ENCODE measurements at regions not wholly inside any gene's neighbourhood (a gene's known extent, or its start where the extent isn't known, plus 50 kb on each side); places are given as distances from the start of the nearest gene placed in this dataset.

DNA sequence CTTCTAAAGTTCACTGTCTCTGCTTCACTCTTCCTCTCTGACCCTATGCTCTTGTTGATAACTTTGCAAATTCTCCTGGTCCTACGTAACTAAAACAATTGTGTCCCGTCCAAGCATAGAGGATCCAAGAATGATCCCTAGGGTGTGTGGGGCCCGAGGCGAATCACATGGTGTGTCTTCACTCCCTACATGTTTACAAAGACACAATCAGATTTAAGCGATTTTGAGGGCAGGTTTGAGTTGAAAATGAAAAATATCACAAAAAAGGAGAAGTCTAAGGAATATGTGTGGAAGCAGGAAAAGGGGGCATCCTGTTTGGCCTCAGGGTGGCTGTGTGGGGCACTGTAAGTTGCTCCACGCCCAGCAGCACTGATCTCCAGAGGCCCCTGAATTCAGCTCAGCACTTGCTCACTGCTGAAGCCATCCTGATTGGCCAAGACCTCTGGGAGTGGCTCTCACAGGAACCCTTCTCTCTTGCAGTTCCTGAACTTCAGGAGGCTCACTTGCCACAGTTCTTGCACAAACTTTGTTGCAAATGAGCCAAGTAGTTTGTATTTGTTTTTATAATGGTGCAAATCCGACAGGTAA lies 363.6 kb downstream of the ZNF521 start:
- peak overlapping the region; percentile 19 for H2AK9ac ChIP-seq (replicated peaks; ENCODE audit: low read depth, low read length, poor library complexity)
- H2BK120ac ChIP-seq (ENCODE audit: low read depth, low read length), result no peak overlapping the region
- no peak overlapping the region for H2AFZ ChIP-seq (replicated peaks; ENCODE audit: low read length, poor library complexity)
- no peak overlapping the region for H2BK5ac ChIP-seq (ENCODE audit: low read depth, low read length, poor library complexity, severe bottlenecking)
- dilution Hi-C loops (cut with HindIII; ENCODE audit: low sequenced_read_pairs, unreplicated experiment), result no loop called here
- H4K91ac ChIP-seq (ENCODE audit: insufficient read depth, low read depth, low read length), result no peak overlapping the region
- no peak overlapping the region for H2BK15ac ChIP-seq (ENCODE audit: low read depth, low read length)
- no peaks in the 10 kb centered on the region for H3K9me1 ChIP-seq (ENCODE audit: insufficient read depth, low read length)
- H3K4ac ChIP-seq (ENCODE audit: low read depth, low read length), result no peak overlapping the region
- H3K79me1 ChIP-seq (ENCODE audit: low read depth in 1 of 2, low read length in 2 of 2), result no peaks in the 10 kb centered on the region
- H4K8ac ChIP-seq (ENCODE audit: low read depth in 2 of 2, low read length in 2 of 2), result no peak overlapping the region
- H2BK20ac ChIP-seq (ENCODE audit: low read depth, low read length), result no peak overlapping the region
- H4K5ac ChIP-seq (ENCODE audit: low read depth, low read length), result peak overlapping the region; percentile 9; the same call in 1 of the 2 replicates
- intact Hi-C loops (cut with micrococcal nuclease), result loop anchor here (5.0 kb wide), 1 partner anchor 364 kb away; the partner anchor contains the start of gene ZNF521
- 0 out of 2 replicates have a peak overlapping the region, but pooled peaks have one; percentile 33 for H3K14ac ChIP-seq (replicated peaks; ENCODE audit: low read depth, low read length)
- H3K18ac ChIP-seq (ENCODE audit: low read depth, low read length), result no peak overlapping the region; the same call in 1 of the 2 replicates
- peaks cover 18% of the 10 kb centered on the region for H3K4me1 ChIP-seq (ENCODE audit: control insufficient read depth, insufficient read depth, low read length)
- H3K4me3 ChIP-seq (ENCODE audit: insufficient read depth, low read depth, low read length), result no peak overlapping the region
- no peaks in the 10 kb centered on the region for H4K20me1 ChIP-seq (ENCODE audit: insufficient read depth, low read length)
- no peak overlapping the region for H3K9ac ChIP-seq (ENCODE audit: low read depth, low read length)
- CTCF ChIA-PET, result no interaction called here
- DNase-seq (no peak), ATAC-seq (ENCODE audit: low read depth) (no peak)
- H3K27ac ChIP-seq (ENCODE audit: insufficient read depth, low read length), result peak overlapping the region; percentile 15; the same call in 1 of the 2 replicates
- H3K4me2 ChIP-seq (ENCODE audit: low read depth, low read length), result no peak overlapping the region
- H3K56ac ChIP-seq (ENCODE audit: extremely low read depth, insufficient read depth, low read length), result no peak overlapping the region
- in situ Hi-C loops (cut with MboI; ENCODE audit: low sequenced_read_pairs), result no loop called here
- no CpG with 5 or more reads among the region's 7 CpGs for WGBS, 2 experiments (ENCODE audit: extremely low coverage in 2 of 2, insufficient read length in 1 of 2)
- no peaks in the 10 kb centered on the region for H3K27me3 ChIP-seq (ENCODE audit: control insufficient read depth, insufficient read depth, low read length)
- TF ChIP-seq BHLHE40 (IDR thresholded peaks at IDR 0.05; ENCODE audit: low read depth, low read length) (no peak), CHD1 (IDR thresholded peaks at IDR 0.05; ENCODE audit: low read depth, low read length) (no peak), RCOR1 (IDR thresholded peaks at IDR 0.05; ENCODE audit: insufficient replicate concordance, low read length) (no peak), NFE2L2 (IDR thresholded peaks at IDR 0.05; ENCODE audit: low read depth, low read length) (no peak), MAZ (IDR thresholded peaks at IDR 0.05; ENCODE audit: borderline replicate concordance, low read depth, low read length) (no peak), FOS (IDR thresholded peaks at IDR 0.05; ENCODE audit: low read depth, low read length) (no peak), MAFK (IDR thresholded peaks at IDR 0.05; ENCODE audit: low read depth, low read length) (no peak), ELK1 (IDR thresholded peaks at IDR 0.05; ENCODE audit: borderline replicate concordance, low read depth, low read length) (no peak), RFX5 (IDR thresholded peaks at IDR 0.05; ENCODE audit: low read depth, low read length) (no peak), MXI1 (IDR thresholded peaks at IDR 0.05; ENCODE audit: borderline replicate concordance, low read depth, low read length) (no peak), CEBPB (IDR thresholded peaks at IDR 0.05; ENCODE audit: low read depth, low read length) (no peak), SMC3 (IDR thresholded peaks at IDR 0.05; ENCODE audit: low read depth, low read length) (no peak), RAD21 (IDR thresholded peaks at IDR 0.05; ENCODE audit: low read length) (no peak), CTCF (conservative IDR thresholded peaks at IDR 0.05; ENCODE audit: low read depth, low read length) (no peak), POLR2A (IDR thresholded peaks at IDR 0.05; ENCODE audit: low read depth, low read length) (no peak)
- TF ChIP-seq, protein P1, sequence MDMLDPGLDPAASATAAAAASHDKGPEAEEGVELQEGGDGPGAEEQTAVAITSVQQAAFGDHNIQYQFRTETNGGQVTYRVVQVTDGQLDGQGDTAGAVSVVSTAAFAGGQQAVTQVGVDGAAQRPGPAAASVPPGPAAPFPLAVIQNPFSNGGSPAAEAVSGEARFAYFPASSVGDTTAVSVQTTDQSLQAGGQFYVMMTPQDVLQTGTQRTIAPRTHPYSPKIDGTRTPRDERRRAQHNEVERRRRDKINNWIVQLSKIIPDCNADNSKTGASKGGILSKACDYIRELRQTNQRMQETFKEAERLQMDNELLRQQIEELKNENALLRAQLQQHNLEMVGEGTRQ (IDR thresholded peaks at IDR 0.05; ENCODE audit: low read depth, low read length), result no peak
- H3K9me3 ChIP-seq (ENCODE audit: control insufficient read depth, insufficient read depth, low read length), result peaks cover 2% of the 10 kb centered on the region; the same call in 1 of the 2 replicates
- no peak overlapping the region for H3K23ac ChIP-seq (ENCODE audit: low read depth, low read length)
- no peaks in the 10 kb centered on the region for H3K36me3 ChIP-seq (ENCODE audit: control insufficient read depth, insufficient read depth, low read length)
- H2AK5ac ChIP-seq (ENCODE audit: low read depth, low read length), result no peak overlapping the region
- POLR2A ChIA-PET (ENCODE audit: unreplicated experiment), result no interaction called here
- no TSS peak for BruUV-seq (replicated peaks)
